HepG2 (cell line): ENCODE measurements at regions not wholly inside any gene's neighbourhood (a gene's known extent, or its start where the extent isn't known, plus 50 kb on each side); places are given as distances from the start of the nearest gene placed in this dataset.

Experiments
- ATAC-seq: fragments of 200-7000 bp; cut with Tn5 transposase; 3 replicates; pipeline ENCODE4 v1.9.1; 2020; ENCODE audit warnings: mild to moderate bottlenecking, moderate library complexity
- BruUV-seq: library from RNA; stranded (reverse); fragments of 400-500 nt; replicated peaks from 2 replicates; lab custom pipeline; 2021; lab: Mats Ljungman, UMichigan
- CTCF ChIA-PET: fragments of 300-600 bp; formaldehyde crosslinking; extraction: SDS; loops from one replicate; lab custom pipeline; 2021; ENCODE audit warnings: low total read pairs, inconsistent platforms, low intra/inter-chr PET ratio; lab: Yijun Ruan, JAX
- POLR2A ChIA-PET: fragments of 350-600 bp; sonication (Branson Sonifier 250); formaldehyde crosslinking; loops from one replicate; lab custom pipeline; 2020; ENCODE audit warnings: antibody characterized with exemption, inconsistent platforms; lab: Yijun Ruan, JAX
- DNase-seq: peaks from one replicate; pipeline ENCODE4 v3.0.0-alpha.2; 2015; ENCODE audit warnings: low spot score
- FAIRE-seq: peaks from 3 replicates; lab custom pipeline; 2011; peaks lifted over from hg19 to GRCh38; lab: Jason Lieb, UNC
- H2AFZ ChIP-seq: one replicate; pipeline ENCODE4 v1.6.1; 2011; ENCODE audit warnings: low read length, inconsistent platforms
- H3K27ac ChIP-seq: fragments of 300-600 bp; 3 replicates; pipeline ENCODE4 v1.8.0; 2011; ENCODE audit warnings: mixed run types, mild to moderate bottlenecking, mixed read lengths, low read length, inconsistent platforms; ENCODE audit not compliant: insufficient read depth; ENCODE audit errors: extremely low read length
- H3K27me3 ChIP-seq, 2 experiments: fragments of 200-600 bp in 1 of 2; 2 replicates in 1 of 2; 3 replicates in 1 of 2; pipeline versions ENCODE4 v1.6.0 to v1.8.0; 2011; ENCODE audit warnings: low read length in 2 of 2, mild to moderate bottlenecking in 2 of 2, moderate library complexity in 2 of 2, inconsistent platforms in 1 of 2; ENCODE audit not compliant: insufficient read depth in 2 of 2, control insufficient read depth in 1 of 2
- H3K36me3 ChIP-seq, 2 experiments: fragments of 200-600 bp in 1 of 2; replicated peaks in 1 of 2; 2 replicates in 1 of 2; 3 replicates in 1 of 2; pipeline versions ENCODE4 v1.5.1 to v1.8.0; 2011; ENCODE audit warnings: low read length in 2 of 2, inconsistent platforms in 1 of 2; ENCODE audit not compliant: insufficient read depth in 2 of 2, control insufficient read depth in 1 of 2
- H3K4me1 ChIP-seq: 2 replicates; pipeline ENCODE4 v1.5.1; 2012; ENCODE audit warnings: low read length, inconsistent platforms; ENCODE audit not compliant: insufficient read depth
- H3K4me2 ChIP-seq: 2 replicates; pipeline ENCODE4 v1.6.0; 2011; ENCODE audit warnings: low read depth, low read length, inconsistent platforms
- H3K4me3 ChIP-seq, 3 experiments: fragments of 200-600 bp in 1 of 3; sonication (generic), shearing (Covaris generic) in 1 of 3; replicated peaks in 1 of 3; 2 replicates each; pipeline ENCODE4 v1.5.1; 2011 to 2016; ENCODE audit warnings: low read length in 3 of 3, inconsistent platforms in 2 of 3, low read depth in 2 of 3, mild to moderate bottlenecking in 2 of 3, control low read depth in 1 of 3, mixed read lengths in 1 of 3; ENCODE audit not compliant: insufficient read depth in 1 of 3
- H3K79me2 ChIP-seq: one replicate; pipeline ENCODE4 v1.6.1; 2011; ENCODE audit warnings: low read length, inconsistent platforms; ENCODE audit not compliant: insufficient read depth
- H3K9ac ChIP-seq: 2 replicates; pipeline ENCODE4 v1.6.0; 2011; ENCODE audit warnings: mild to moderate bottlenecking, low read depth, low read length, inconsistent platforms; ENCODE audit not compliant: insufficient read depth
- H3K9me3 ChIP-seq: 2 replicates; pipeline ENCODE4 v1.5.1; 2012; ENCODE audit warnings: mild to moderate bottlenecking, low read length
- H4K20me1 ChIP-seq: 2 replicates; pipeline ENCODE4 v1.6.0; 2011; ENCODE audit warnings: inconsistent platforms, mild to moderate bottlenecking, low read length, moderate library complexity; ENCODE audit not compliant: insufficient read depth
- ARNT2 ChIP-seq: sonication (generic); formaldehyde crosslinking; IDR thresholded peaks from 2 replicates; pipeline ENCODE4 v1.8.0; 2022; ENCODE audit warnings: mild to moderate bottlenecking, low read depth, missing genetic modification reagents, moderate library complexity
- FOXA1 ChIP-seq, 2 experiments: fragments of 450-650 bp in 1 of 2; sonication (generic) in 1 of 2; formaldehyde crosslinking in 1 of 2; IDR thresholded peaks; 2 replicates each; pipeline versions ENCODE4 v1.4.0 to v1.6.1; 2016 to 2020; ENCODE audit warnings: missing genetic modification reagents in 1 of 2
- HDAC1 ChIP-seq: sonication (generic); formaldehyde crosslinking; IDR thresholded peaks from 2 replicates; pipeline ENCODE4 v1.5.1; 2020; ENCODE audit warnings: mild to moderate bottlenecking, missing genetic modification reagents
- HNRNPL ChIP-seq: fragments of 200-400 bp; formaldehyde crosslinking; IDR thresholded peaks from 2 replicates; pipeline ENCODE4 v1.6.1; 2017; ENCODE audit warnings: mild to moderate bottlenecking, low read depth, low read length
- NR2F2 ChIP-seq: IDR thresholded peaks from 2 replicates; pipeline ENCODE4 v1.6.1; 2012; ENCODE audit warnings: low read depth, inconsistent platforms, borderline replicate concordance
- RERE ChIP-seq: IDR thresholded peaks from 2 replicates; pipeline ENCODE4 v1.6.1; 2016; ENCODE audit warnings: low read depth, missing genetic modification reagents, missing compliant biosample characterization
- SRF ChIP-seq: IDR thresholded peaks from 2 replicates; pipeline ENCODE4 v1.6.1; 2011; ENCODE audit warnings: mild to moderate bottlenecking, low read depth, low read length, moderate library complexity
- YEATS2 ChIP-seq: sonication (generic); formaldehyde crosslinking; IDR thresholded peaks from 2 replicates; pipeline ENCODE4 v1.4.0; 2020; ENCODE audit warnings: missing genetic modification reagents, borderline replicate concordance
- ZNF20 ChIP-seq: sonication (generic); formaldehyde crosslinking; IDR thresholded peaks from 2 replicates; pipeline ENCODE4 v1.4.0; 2020; ENCODE audit warnings: mild to moderate bottlenecking, moderate library complexity, missing genetic modification reagents
- ZNF337 ChIP-seq: sonication (generic); formaldehyde crosslinking; IDR thresholded peaks from 2 replicates; pipeline ENCODE4 v1.5.1; 2020; ENCODE audit warnings: missing genetic modification reagents, low read depth, mild to moderate bottlenecking, borderline replicate concordance
- ZNF549 ChIP-seq: sonication (generic); formaldehyde crosslinking; IDR thresholded peaks from 2 replicates; pipeline ENCODE4 v1.5.0; 2020; ENCODE audit warnings: missing genetic modification reagents
- ZNF772 ChIP-seq: sonication (generic); formaldehyde crosslinking; IDR thresholded peaks from 2 replicates; pipeline ENCODE4 v1.5.0; 2020; ENCODE audit warnings: mild to moderate bottlenecking, missing genetic modification reagents
- ZNF841 ChIP-seq: sonication (generic); formaldehyde crosslinking; IDR thresholded peaks from 2 replicates; pipeline ENCODE4 v1.8.1; 2023; ENCODE audit warnings: missing genetic modification reagents, borderline replicate concordance
- ZZZ3 ChIP-seq: sonication (generic); formaldehyde crosslinking; IDR thresholded peaks from 2 replicates; pipeline ENCODE4 v1.4.0; 2020; ENCODE audit warnings: missing genetic modification reagents, mild to moderate bottlenecking, borderline replicate concordance
- WGBS: methylation state at CpG from one replicate; pipeline ENCODE4 v1.1.6; 2017; ENCODE audit warnings: low lambda C conversion rate; 5-methylcytosine and 5-hydroxymethylcytosine counted together
- in situ Hi-C: cut with HindIII; loops from 2 replicates; pipeline ENCODE4 v1.10.0; 2017; ENCODE audit warnings: low pct_unique_long_range_greater_than_20kb; ENCODE audit not compliant: extremely low pct_ligation_motif_present
- intact Hi-C: fragments of 100-400 bp; cut with micrococcal nuclease; formaldehyde crosslinking; loops from one replicate; pipeline ENCODE4 v1.10.0; 2022; ENCODE audit not compliant: unreplicated experiment
- TF ChIP-seq, protein P1 (sequence below): sonication (generic); formaldehyde crosslinking; IDR thresholded peaks from 2 replicates; pipeline ENCODE4 v1.8.0; 2022; ENCODE audit warnings: mild to moderate bottlenecking, missing genetic modification reagents, borderline replicate concordance

GRCh38 chr10:113309791-113310190, 243.1 kb upstream of the HABP2 start (continued):
- TF ChIP-seq FOXA1 (IDR thresholded peaks at IDR 0.05) = no peak
- TF ChIP-seq FOXA1 (CRISPR knock-in tag; IDR thresholded peaks at IDR 0.05) = no peak
- no peak for TF ChIP-seq YEATS2 (CRISPR knock-in tag)
- TF ChIP-seq NR2F2 = no peak
- TF ChIP-seq ZNF20 (CRISPR knock-in tag) = no peak
- TF ChIP-seq, protein P1, sequence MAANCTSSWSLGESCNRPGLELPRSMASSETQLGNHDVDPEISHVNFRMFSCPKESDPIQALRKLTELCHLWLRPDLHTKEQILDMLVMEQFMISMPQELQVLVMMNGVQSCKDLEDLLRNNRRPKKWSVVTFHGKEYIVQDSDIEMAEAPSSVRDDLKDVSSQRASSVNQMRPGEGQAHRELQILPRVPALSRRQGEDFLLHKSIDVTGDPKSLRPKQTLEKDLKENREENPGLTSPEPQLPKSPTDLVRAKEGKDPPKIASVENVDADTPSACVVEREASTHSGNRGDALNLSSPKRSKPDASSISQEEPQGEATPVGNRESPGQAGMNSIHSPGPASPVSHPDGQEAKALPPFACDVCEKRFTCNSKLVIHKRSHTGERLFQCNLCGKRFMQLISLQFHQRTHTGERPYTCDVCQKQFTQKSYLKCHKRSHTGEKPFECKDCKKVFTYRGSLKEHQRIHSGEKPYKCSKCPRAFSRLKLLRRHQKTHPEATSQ = no peak
- no peak for TF ChIP-seq ZNF841
- no peak for TF ChIP-seq HNRNPL
- TF ChIP-seq ZZZ3 (CRISPR knock-in tag) = no peak

- Histone ChIP-seq H3K4me1 (no peaks in the 10 kb centered on the region), H3K9me3 (no peaks in the 10 kb centered on the region), H3K36me3 (no peaks in the 10 kb centered on the region), H2AFZ (no peak overlapping the region), H3K4me3 (no peak overlapping the region), H3K9ac (no peak overlapping the region), H3K27me3 (no peaks in the 10 kb centered on the region; a peak in 1 of 5 replicates), H3K27ac (no peak overlapping the region), H4K20me1 (no peaks in the 10 kb centered on the region), H3K4me2 (no peak overlapping the region), H3K79me2 (no peaks in the 10 kb centered on the region)
- ChIA-PET POLR2A (no interaction called here), CTCF (no interaction called here)
- ATAC-seq (no peak), FAIRE-seq (no peak), DNase-seq (no peak)
- no TSS peak for BruUV-seq
- TF ChIP-seq SRF (no peak), ARNT2 (CRISPR knock-in tag) (no peak), HDAC1 (CRISPR knock-in tag) (no peak), ZNF772 (no peak), ZNF549 (no peak), ZNF337 (CRISPR knock-in tag) (no peak), RERE (CRISPR knock-in tag) (no peak)
- in situ Hi-C loops (no loop called here), intact Hi-C loops (no loop called here)
- WGBS = 8% methylated on average over 7 of the region's 7 CpGs
Measured at GRCh38 chr10:113310347-113310746, 242.5 kb upstream of the HABP2 start.
